ENCODE measurements at regions not wholly inside any gene's neighbourhood (a gene's known extent, or its start where the extent isn't known, plus 50 kb on each side); places are given as distances from the start of the nearest gene placed in this dataset.

- TF ChIP-seq CTCF (IDR thresholded peaks at IDR 0.05): no peak
- Mint-ChIP-seq H3K4me3 (no peak overlapping the region), H3K27ac (no peak overlapping the region), H3K27me3 (ENCODE audit: insufficient read depth) (peaks cover 12% of the 10 kb centered on the region), H3K36me3 (ENCODE audit: low read depth) (no peaks in the 10 kb centered on the region), H3K9me3 (no peaks in the 10 kb centered on the region), H3K4me1 (ENCODE audit: low read depth) (no peaks in the 10 kb centered on the region)
- DNase-seq: no peak
Observed at GRCh38 chr2:8582651-8583399, 99.0 kb upstream of the ID2 start.

- Mint-ChIP-seq H3K27ac (no peak overlapping the region), H3K36me3 (ENCODE audit: low read depth) (no peaks in the 10 kb centered on the region), H3K27me3 (ENCODE audit: insufficient read depth) (peaks cover 16% of the 10 kb centered on the region), H3K4me1 (ENCODE audit: low read depth) (no peaks in the 10 kb centered on the region), H3K9me3 (no peaks in the 10 kb centered on the region), H3K4me3 (no peak overlapping the region)
- no peak for DNase-seq
- no peak for TF ChIP-seq CTCF (IDR thresholded peaks at IDR 0.05)
Observed at GRCh38 chr2:8583400-8584173, 98.3 kb upstream of the ID2 start.

- H3K27ac Mint-ChIP-seq: no peak overlapping the region
- no peak overlapping the region for H3K4me3 Mint-ChIP-seq
- H3K36me3 Mint-ChIP-seq (ENCODE audit: low read depth): no peaks in the 10 kb centered on the region
- no peak for DNase-seq
- peaks cover 12% of the 10 kb centered on the region for H3K27me3 Mint-ChIP-seq (ENCODE audit: insufficient read depth)
- H3K4me1 Mint-ChIP-seq (ENCODE audit: low read depth): no peaks in the 10 kb centered on the region
- TF ChIP-seq CTCF (IDR thresholded peaks at IDR 0.05): no peak
- H3K9me3 Mint-ChIP-seq: no peaks in the 10 kb centered on the region
Observed at GRCh38 chr2:8584174-8585066, 97.4 kb upstream of the ID2 start.

GRCh38 chr2:8586457-8587051, 95.3 kb upstream of the ID2 start:
- Mint-ChIP-seq H3K4me1 (ENCODE audit: low read depth) (no peaks in the 10 kb centered on the region), H3K27ac (no peak overlapping the region), H3K27me3 (ENCODE audit: insufficient read depth) (peaks cover 12% of the 10 kb centered on the region), H3K36me3 (ENCODE audit: low read depth) (no peaks in the 10 kb centered on the region), H3K4me3 (no peak overlapping the region), H3K9me3 (no peaks in the 10 kb centered on the region)
- no peak for TF ChIP-seq CTCF (IDR thresholded peaks at IDR 0.05)
- no peak for DNase-seq

- no peak for DNase-seq
- Mint-ChIP-seq H3K4me3 (no peak overlapping the region), H3K9me3 (no peaks in the 10 kb centered on the region), H3K27ac (no peak overlapping the region), H3K4me1 (ENCODE audit: low read depth) (peaks cover under 1% of the 10 kb centered on the region; the same call in 1 of the 2 replicates), H3K27me3 (ENCODE audit: insufficient read depth) (peaks cover 10% of the 10 kb centered on the region), H3K36me3 (ENCODE audit: low read depth) (no peaks in the 10 kb centered on the region)
- TF ChIP-seq CTCF (IDR thresholded peaks at IDR 0.05): no peak
Observed at GRCh38 chr2:8587251-8587791, 94.5 kb upstream of the ID2 start.

Measured in HFFc6 (cell line).